Esophagus mucosa (tissue), 1 donor: ENCODE measurements at regions not wholly inside any gene's neighbourhood (a gene's known extent, or its start where the extent isn't known, plus 50 kb on each side); places are given as distances from the start of the nearest gene placed in this dataset.
"Not testable (repeated sequence)": the region's sequence is repeated elsewhere in the genome, so short reads cannot be mapped to it uniquely, and the experiment has no call there.

Experiments
- ATAC-seq: fragments of 200-7000 bp; cut with Tn5 transposase; one replicate; pipeline ENCODE4 v1.9.1; 2020
- donor health status: DM: yes; HTN: yes; CAD: no.

GRCh38 chr2:239801404-239802184 is 223.5 kb downstream of the NDUFA10 start:
- ATAC-seq: no peak

GRCh38 chr2:239800785-239801386 is 224.3 kb downstream of the NDUFA10 start:
- ATAC-seq: no peak

- ATAC-seq: no peak
Observed at GRCh38 chr2:239797316-239797715, 227.8 kb downstream of the NDUFA10 start.

GRCh38 chr2:239795761-239796160 is 229.4 kb downstream of the NDUFA10 start:
- not testable (repeated sequence) for ATAC-seq

- ATAC-seq: no peak
Observed at GRCh38 chr2:239793836-239794235, 231.3 kb downstream of the NDUFA10 start.

GRCh38 chr2:239793086-239793485 is 232.1 kb downstream of the NDUFA10 start:
- no peak for ATAC-seq

- peak; percentile 18 for ATAC-seq
Observed at GRCh38 chr2:239792405-239793084, 232.6 kb downstream of the NDUFA10 start.

- peak; percentile 10 for ATAC-seq
Observed at GRCh38 chr2:239791526-239792404, 233.4 kb downstream of the NDUFA10 start.

- ATAC-seq: no peak
Observed at GRCh38 chr2:239790721-239791120, 234.4 kb downstream of the NDUFA10 start.

- ATAC-seq: no peak
Observed at GRCh38 chr2:239790313-239790712, 234.8 kb downstream of the NDUFA10 start.

GRCh38 chr2:239789711-239790110 is 235.4 kb downstream of the NDUFA10 start:
- no peak for ATAC-seq

GRCh38 chr2:239788576-239789098 is 236.5 kb downstream of the NDUFA10 start:
- ATAC-seq: no peak

GRCh38 chr2:239787538-239788050 is 237.5 kb downstream of the NDUFA10 start:
- no peak for ATAC-seq

- no peak for ATAC-seq
Observed at GRCh38 chr2:239786791-239787190, 238.4 kb downstream of the NDUFA10 start.

- ATAC-seq: no peak
Observed at GRCh38 chr2:239781454-239781853, 243.7 kb downstream of the NDUFA10 start.

GRCh38 chr2:239780236-239780994 is 244.7 kb downstream of the NDUFA10 start:
- ATAC-seq: no peak

GRCh38 chr2:239779584-239779983 is 245.6 kb downstream of the NDUFA10 start:
- ATAC-seq: no peak

- ATAC-seq: peak; percentile 15
Observed at GRCh38 chr2:239778861-239779558, 246.1 kb downstream of the NDUFA10 start.

- ATAC-seq: peak; percentile 8
Observed at GRCh38 chr2:239778042-239778851, 246.9 kb downstream of the NDUFA10 start.

GRCh38 chr2:239777219-239777618 is 247.9 kb downstream of the NDUFA10 start:
- no peak for ATAC-seq
